Keratinocyte (primary cell): ENCODE measurements at regions not wholly inside any gene's neighbourhood (a gene's known extent, or its start where the extent isn't known, plus 50 kb on each side); places are given as distances from the start of the nearest gene placed in this dataset.

Experiments
- DNase-seq: peaks from one replicate; pipeline ENCODE4 v3.0.0-alpha.2; 2011; ENCODE audit warnings: low read depth, missing footprints, low spot score
- FAIRE-seq: peaks from 2 replicates; lab custom pipeline; 2011; peaks lifted over from hg19 to GRCh38; lab: Jason Lieb, UNC
- H2AFZ ChIP-seq: 2 replicates; pipeline ENCODE4 v1.6.0; 2012; ENCODE audit warnings: low read length, control low read depth, inconsistent platforms; ENCODE audit not compliant: control insufficient read depth
- H3K27ac ChIP-seq: 2 replicates; pipeline ENCODE4 v1.5.1; 2011; ENCODE audit warnings: low read length; ENCODE audit not compliant: control insufficient read depth, insufficient read depth
- H3K27me3 ChIP-seq: 3 replicates; pipeline ENCODE4 v1.6.0; 2011; ENCODE audit warnings: low read length; ENCODE audit not compliant: control insufficient read depth, insufficient read depth; ENCODE audit errors: extremely low read depth
- H3K36me3 ChIP-seq, 2 experiments: 2 replicates in 1 of 2; 3 replicates in 1 of 2; pipeline ENCODE4 v1.5.1; 2011; ENCODE audit warnings: low read length in 2 of 2, mild to moderate bottlenecking in 1 of 2; ENCODE audit not compliant: control insufficient read depth in 2 of 2, insufficient read depth in 2 of 2; ENCODE audit errors: extremely low read depth in 1 of 2
- H3K4me1 ChIP-seq: 3 replicates; pipeline ENCODE4 v1.5.1; 2011; ENCODE audit warnings: low read length; ENCODE audit not compliant: control insufficient read depth, insufficient read depth; ENCODE audit errors: extremely low read depth
- H3K4me2 ChIP-seq: 3 replicates; pipeline ENCODE4 v1.6.0; 2011; ENCODE audit warnings: low read depth, low read length; ENCODE audit not compliant: control insufficient read depth, insufficient read depth; ENCODE audit errors: extremely low read depth
- H3K4me3 ChIP-seq, 3 experiments: fragments of 200-600 bp in 1 of 3; sonication (generic) in 1 of 3; 2 replicates in 2 of 3; 3 replicates in 1 of 3; pipeline ENCODE4 v1.5.1; 2011 to 2016; ENCODE audit warnings: low read length in 3 of 3, mild to moderate bottlenecking in 3 of 3, control low read depth in 2 of 3, inconsistent platforms in 1 of 3, low read depth in 1 of 3, mixed read lengths in 1 of 3, mixed run types in 1 of 3, moderate library complexity in 1 of 3; ENCODE audit not compliant: control insufficient read depth in 2 of 3, insufficient read depth in 2 of 3; ENCODE audit errors: extremely low read depth in 1 of 3
- H3K79me2 ChIP-seq: 2 replicates; pipeline ENCODE4 v1.6.0; 2012; ENCODE audit warnings: low read length; ENCODE audit not compliant: control insufficient read depth, insufficient read depth
- H3K9ac ChIP-seq: 3 replicates; pipeline ENCODE4 v1.6.0; 2011; ENCODE audit warnings: low read length; ENCODE audit not compliant: control insufficient read depth, insufficient read depth; ENCODE audit errors: extremely low read depth
- H3K9me1 ChIP-seq: 3 replicates; pipeline ENCODE4 v1.6.0; 2011; ENCODE audit warnings: low read length; ENCODE audit not compliant: control insufficient read depth, insufficient read depth; ENCODE audit errors: extremely low read depth
- H3K9me3 ChIP-seq: 2 replicates; pipeline ENCODE4 v1.5.1; 2012; ENCODE audit warnings: low read depth, low read length; ENCODE audit not compliant: control insufficient read depth
- H4K20me1 ChIP-seq: 3 replicates; pipeline ENCODE4 v1.6.0; 2011; ENCODE audit warnings: low read length; ENCODE audit not compliant: control insufficient read depth, insufficient read depth; ENCODE audit errors: extremely low read depth
- EZH2 ChIP-seq: IDR thresholded peaks from one replicate; pipeline ENCODE4 v1.6.1; 2012; ENCODE audit warnings: inconsistent platforms, mild to moderate bottlenecking, low read length, moderate library complexity
- dilution Hi-C: fragments of 300-500 bp; cut with MboI; formaldehyde crosslinking; loops from one replicate; pipeline ENCODE4 v1.7.0; 2020; ENCODE audit warnings: low sequenced_read_pairs; ENCODE audit not compliant: extremely low pct_ligation_motif_present
- TF ChIP-seq, protein P1 (sequence below), 3 experiments: IDR thresholded peaks in 1 of 3; conservative IDR thresholded peaks in 1 of 3; optimal IDR thresholded peaks in 1 of 3; 2 replicates in 2 of 3; 3 replicates in 1 of 3; pipeline versions ENCODE3 to v1.5.1; 2011; ENCODE audit warnings: low read length in 3 of 3, mild to moderate bottlenecking in 3 of 3, moderate library complexity in 2 of 3, control low read depth in 1 of 3, inconsistent platforms in 1 of 3; ENCODE audit not compliant: insufficient read depth in 2 of 3; ENCODE audit errors: extremely low read depth in 1 of 3

DNA sequence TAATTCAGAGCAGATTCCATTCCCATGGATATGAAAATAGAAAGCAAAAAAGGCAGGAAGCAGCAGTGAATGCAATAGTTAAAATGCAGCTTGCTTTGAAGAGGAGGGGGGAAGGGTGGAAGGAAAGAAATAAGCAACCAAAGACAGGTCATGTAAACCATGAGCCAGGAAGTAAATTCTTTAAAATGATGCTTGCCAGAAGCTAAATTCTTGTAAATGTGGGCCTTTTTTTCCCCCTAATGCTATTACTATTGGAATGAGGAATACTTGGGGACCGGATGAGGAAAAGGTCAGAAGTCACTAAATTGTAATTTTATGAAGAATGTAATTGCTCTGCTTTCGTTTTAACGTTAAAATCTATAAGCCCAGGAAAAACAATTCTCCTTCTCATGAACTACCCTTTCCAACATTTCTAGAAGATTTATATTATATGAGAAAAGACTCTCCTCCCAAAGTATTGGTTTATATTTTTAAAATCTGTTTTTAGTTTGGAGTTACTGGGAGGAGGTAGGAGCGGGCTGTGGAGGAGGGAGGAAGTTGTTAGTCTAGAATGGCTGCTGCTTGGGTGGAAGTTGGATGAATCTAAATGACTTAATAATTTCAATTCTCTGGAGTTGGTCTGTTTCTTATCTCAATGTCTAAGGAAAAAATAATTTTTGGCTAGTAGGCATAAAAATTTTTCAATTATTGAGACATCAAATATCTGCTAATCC is 77.6 kb upstream of the PCDH18 start:
- Histone ChIP-seq H4K20me1 (no peaks in the 10 kb centered on the region), H3K27me3 (no peaks in the 10 kb centered on the region), H3K9me3 (no peaks in the 10 kb centered on the region), H3K27ac (no peak overlapping the region), H3K79me2 (no peaks in the 10 kb centered on the region), H3K4me3 (no peak overlapping the region), H2AFZ (no peak overlapping the region), H3K9ac (no peak overlapping the region), H3K36me3 (no peaks in the 10 kb centered on the region), H3K9me1 (no peaks in the 10 kb centered on the region), H3K4me1 (no peaks in the 10 kb centered on the region), H3K4me2 (no peak overlapping the region)
- TF ChIP-seq, protein P1, sequence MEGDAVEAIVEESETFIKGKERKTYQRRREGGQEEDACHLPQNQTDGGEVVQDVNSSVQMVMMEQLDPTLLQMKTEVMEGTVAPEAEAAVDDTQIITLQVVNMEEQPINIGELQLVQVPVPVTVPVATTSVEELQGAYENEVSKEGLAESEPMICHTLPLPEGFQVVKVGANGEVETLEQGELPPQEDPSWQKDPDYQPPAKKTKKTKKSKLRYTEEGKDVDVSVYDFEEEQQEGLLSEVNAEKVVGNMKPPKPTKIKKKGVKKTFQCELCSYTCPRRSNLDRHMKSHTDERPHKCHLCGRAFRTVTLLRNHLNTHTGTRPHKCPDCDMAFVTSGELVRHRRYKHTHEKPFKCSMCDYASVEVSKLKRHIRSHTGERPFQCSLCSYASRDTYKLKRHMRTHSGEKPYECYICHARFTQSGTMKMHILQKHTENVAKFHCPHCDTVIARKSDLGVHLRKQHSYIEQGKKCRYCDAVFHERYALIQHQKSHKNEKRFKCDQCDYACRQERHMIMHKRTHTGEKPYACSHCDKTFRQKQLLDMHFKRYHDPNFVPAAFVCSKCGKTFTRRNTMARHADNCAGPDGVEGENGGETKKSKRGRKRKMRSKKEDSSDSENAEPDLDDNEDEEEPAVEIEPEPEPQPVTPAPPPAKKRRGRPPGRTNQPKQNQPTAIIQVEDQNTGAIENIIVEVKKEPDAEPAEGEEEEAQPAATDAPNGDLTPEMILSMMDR (optimal IDR thresholded peaks at IDR 0.05 in 1 of 3, IDR thresholded peaks at IDR 0.05 in 1 of 3, conservative IDR thresholded peaks at IDR 0.05 in 1 of 3; ENCODE audit: extremely low read depth in 1 of 3, insufficient read depth in 2 of 3, low read length in 3 of 3), result no peak
- TF ChIP-seq EZH2, result no peak
- dilution Hi-C loops, result no loop called here
- FAIRE-seq (no peak), DNase-seq (no peak)

DNA sequence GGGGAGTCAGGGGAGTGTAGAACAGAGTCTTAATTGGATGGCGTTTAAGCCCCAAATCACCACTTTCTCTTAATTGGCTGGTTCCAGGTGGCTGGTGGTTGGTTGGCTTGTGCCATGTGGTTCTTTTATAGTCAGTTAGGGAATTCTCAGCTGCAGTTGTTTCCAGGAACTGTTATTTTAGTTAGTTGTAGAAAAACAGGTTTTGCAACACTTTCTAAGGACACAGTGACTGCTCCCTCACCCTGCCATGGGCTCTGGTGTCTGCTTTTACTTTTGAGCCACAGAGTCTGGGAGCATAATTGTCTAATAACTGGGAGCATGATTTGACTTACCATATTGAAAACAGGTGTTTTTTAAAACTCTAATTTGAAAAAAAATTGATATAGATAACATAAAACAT is 75.8 kb upstream of the PCDH18 start:
- Histone ChIP-seq H3K36me3 (no peaks in the 10 kb centered on the region), H3K9me3 (no peaks in the 10 kb centered on the region), H3K4me2 (no peak overlapping the region), H3K79me2 (no peaks in the 10 kb centered on the region), H3K4me3 (no peak overlapping the region), H3K9ac (no peak overlapping the region), H2AFZ (no peak overlapping the region), H3K27me3 (no peaks in the 10 kb centered on the region), H3K4me1 (no peaks in the 10 kb centered on the region), H4K20me1 (no peaks in the 10 kb centered on the region), H3K9me1 (no peaks in the 10 kb centered on the region), H3K27ac (no peak overlapping the region)
- dilution Hi-C loops, result no loop called here
- TF ChIP-seq, protein P1 (optimal IDR thresholded peaks at IDR 0.05 in 1 of 3, IDR thresholded peaks at IDR 0.05 in 1 of 3, conservative IDR thresholded peaks at IDR 0.05 in 1 of 3; ENCODE audit: extremely low read depth in 1 of 3, insufficient read depth in 2 of 3, low read length in 3 of 3), result no peak
- TF ChIP-seq EZH2, result no peak
- FAIRE-seq, result no peak
- no peak for DNase-seq
